ENCODE measurements at regions not wholly inside any gene's neighbourhood (a gene's known extent, or its start where the extent isn't known, plus 50 kb on each side); places are given as distances from the start of the nearest gene placed in this dataset.

DNA sequence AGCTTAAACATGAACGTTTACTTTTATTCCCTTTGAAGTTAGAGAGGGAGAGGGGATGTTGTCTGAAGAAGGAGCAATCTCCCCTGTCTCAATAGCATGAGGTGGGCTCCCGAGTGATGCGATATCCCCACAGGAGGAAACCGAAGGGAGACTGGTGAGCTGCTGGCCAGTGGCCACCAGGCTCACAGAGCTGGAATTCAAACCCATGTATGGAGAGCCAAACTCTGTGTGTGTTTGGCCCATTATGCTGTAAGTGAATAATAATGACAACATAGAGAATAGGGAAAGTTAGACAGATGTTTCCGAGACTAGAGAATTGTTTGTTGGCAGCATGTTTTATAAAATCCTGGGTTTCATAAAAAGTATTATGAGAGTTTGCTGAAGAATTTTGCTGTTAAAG, 66.1 kb upstream of the CLNK start:
- Histone ChIP-seq H3K36me3 (ENCODE audit: control insufficient read depth in 2 of 4, insufficient read depth in 4 of 4, low read length in 3 of 4) (no peaks in the 10 kb centered on the region), H2BK20ac (ENCODE audit: low read length) (no peak overlapping the region), H3K23ac (ENCODE audit: insufficient read length) (no peak overlapping the region), H4K91ac (replicated peaks; ENCODE audit: insufficient read length, low read length) (no peak overlapping the region), H4K8ac (ENCODE audit: extremely low read depth, insufficient read depth, low read length) (no peak overlapping the region), H3K4me2 (ENCODE audit: insufficient read depth in 1 of 2, low read depth in 2 of 2, low read length in 2 of 2) (no peak overlapping the region), H2AK5ac (ENCODE audit: low read depth, low read length) (no peak overlapping the region), H4K5ac (ENCODE audit: insufficient read length, low read depth, low read length) (no peak overlapping the region), H3K79me2 (ENCODE audit: control insufficient read depth in 1 of 2, insufficient read depth in 2 of 2, low read length in 2 of 2) (no peaks in the 10 kb centered on the region), H3K9ac (replicated peaks in 1 of 4; ENCODE audit: extremely low read depth in 1 of 4, low read depth in 3 of 4, low read length in 3 of 4) (no peak overlapping the region), H3K4ac (replicated peaks; ENCODE audit: insufficient read length, low read depth, low read length) (no peak overlapping the region), H3K18ac (ENCODE audit: extremely low read depth, low read length) (no peak overlapping the region), H2BK5ac (ENCODE audit: low read depth, low read length) (no peak overlapping the region), H3K27ac (ENCODE audit: low read depth, low read length) (no peak overlapping the region), H2BK15ac (ENCODE audit: low read length) (no peak overlapping the region), H3K14ac (ENCODE audit: insufficient read length) (no peak overlapping the region), H2BK12ac (ENCODE audit: low read depth, low read length) (no peak overlapping the region), H3K79me1 (ENCODE audit: low read depth, low read length) (no peaks in the 10 kb centered on the region), H3K23me2 (ENCODE audit: low read depth, low read length) (no peaks in the 10 kb centered on the region), H3K56ac (replicated peaks; ENCODE audit: insufficient read length, low read depth, low read length) (no peak overlapping the region), H3K4me3 (ENCODE audit: extremely low read depth in 1 of 4, insufficient read depth in 2 of 4, low read depth in 3 of 4, low read length in 4 of 4) (no peak overlapping the region), H4K20me1 (replicated peaks in 1 of 2; ENCODE audit: control insufficient read depth in 1 of 2, insufficient read depth in 2 of 2, low read length in 2 of 2) (no peaks in the 10 kb centered on the region), H3K9me3 (ENCODE audit: insufficient read depth in 2 of 2, low read depth in 1 of 2, low read length in 1 of 2) (no peaks in the 10 kb centered on the region), H2AFZ (ENCODE audit: low read length) (no peak overlapping the region), H3K27me3 (replicated peaks in 1 of 4; ENCODE audit: control insufficient read depth in 3 of 4, extremely low read depth in 1 of 4, insufficient read depth in 3 of 4, low read length in 3 of 4) (no peaks in the 10 kb centered on the region), H2BK120ac (replicated peaks; ENCODE audit: low read depth, low read length) (no peak overlapping the region), H3K4me1 (replicated peaks in 1 of 4; ENCODE audit: control insufficient read depth in 3 of 4, insufficient read depth in 4 of 4, low read length in 3 of 4) (no peaks in the 10 kb centered on the region)
- ChIA-PET CTCF (ENCODE audit: partially characterized antibody) (interaction anchor here (0.6 to 1.3 kb wide), 2 partner anchors 11 kb away, joined by 3 to 4 read pairs; no protein-coding TSS in a partner anchor), POLR2A (ENCODE audit: partially characterized antibody) (no interaction called here)
- DNase-seq (ENCODE audit: low read depth in 1 of 2, low spot score in 2 of 2): no peak
- 88% methylated on average over 5 of the region's 5 CpGs; no CpG with 5 or more reads in 1 of the 2 experiments for WGBS, 2 experiments (ENCODE audit: extremely low coverage in 1 of 2, insufficient coverage in 1 of 2, insufficient read length in 1 of 2, insufficient replicate concordance in 2 of 2, low coverage in 1 of 2, low lambda C conversion rate in 2 of 2, missing lambda C conversion rate in 1 of 2)
- FAIRE-seq: no peak
- TF ChIP-seq, protein P1, sequence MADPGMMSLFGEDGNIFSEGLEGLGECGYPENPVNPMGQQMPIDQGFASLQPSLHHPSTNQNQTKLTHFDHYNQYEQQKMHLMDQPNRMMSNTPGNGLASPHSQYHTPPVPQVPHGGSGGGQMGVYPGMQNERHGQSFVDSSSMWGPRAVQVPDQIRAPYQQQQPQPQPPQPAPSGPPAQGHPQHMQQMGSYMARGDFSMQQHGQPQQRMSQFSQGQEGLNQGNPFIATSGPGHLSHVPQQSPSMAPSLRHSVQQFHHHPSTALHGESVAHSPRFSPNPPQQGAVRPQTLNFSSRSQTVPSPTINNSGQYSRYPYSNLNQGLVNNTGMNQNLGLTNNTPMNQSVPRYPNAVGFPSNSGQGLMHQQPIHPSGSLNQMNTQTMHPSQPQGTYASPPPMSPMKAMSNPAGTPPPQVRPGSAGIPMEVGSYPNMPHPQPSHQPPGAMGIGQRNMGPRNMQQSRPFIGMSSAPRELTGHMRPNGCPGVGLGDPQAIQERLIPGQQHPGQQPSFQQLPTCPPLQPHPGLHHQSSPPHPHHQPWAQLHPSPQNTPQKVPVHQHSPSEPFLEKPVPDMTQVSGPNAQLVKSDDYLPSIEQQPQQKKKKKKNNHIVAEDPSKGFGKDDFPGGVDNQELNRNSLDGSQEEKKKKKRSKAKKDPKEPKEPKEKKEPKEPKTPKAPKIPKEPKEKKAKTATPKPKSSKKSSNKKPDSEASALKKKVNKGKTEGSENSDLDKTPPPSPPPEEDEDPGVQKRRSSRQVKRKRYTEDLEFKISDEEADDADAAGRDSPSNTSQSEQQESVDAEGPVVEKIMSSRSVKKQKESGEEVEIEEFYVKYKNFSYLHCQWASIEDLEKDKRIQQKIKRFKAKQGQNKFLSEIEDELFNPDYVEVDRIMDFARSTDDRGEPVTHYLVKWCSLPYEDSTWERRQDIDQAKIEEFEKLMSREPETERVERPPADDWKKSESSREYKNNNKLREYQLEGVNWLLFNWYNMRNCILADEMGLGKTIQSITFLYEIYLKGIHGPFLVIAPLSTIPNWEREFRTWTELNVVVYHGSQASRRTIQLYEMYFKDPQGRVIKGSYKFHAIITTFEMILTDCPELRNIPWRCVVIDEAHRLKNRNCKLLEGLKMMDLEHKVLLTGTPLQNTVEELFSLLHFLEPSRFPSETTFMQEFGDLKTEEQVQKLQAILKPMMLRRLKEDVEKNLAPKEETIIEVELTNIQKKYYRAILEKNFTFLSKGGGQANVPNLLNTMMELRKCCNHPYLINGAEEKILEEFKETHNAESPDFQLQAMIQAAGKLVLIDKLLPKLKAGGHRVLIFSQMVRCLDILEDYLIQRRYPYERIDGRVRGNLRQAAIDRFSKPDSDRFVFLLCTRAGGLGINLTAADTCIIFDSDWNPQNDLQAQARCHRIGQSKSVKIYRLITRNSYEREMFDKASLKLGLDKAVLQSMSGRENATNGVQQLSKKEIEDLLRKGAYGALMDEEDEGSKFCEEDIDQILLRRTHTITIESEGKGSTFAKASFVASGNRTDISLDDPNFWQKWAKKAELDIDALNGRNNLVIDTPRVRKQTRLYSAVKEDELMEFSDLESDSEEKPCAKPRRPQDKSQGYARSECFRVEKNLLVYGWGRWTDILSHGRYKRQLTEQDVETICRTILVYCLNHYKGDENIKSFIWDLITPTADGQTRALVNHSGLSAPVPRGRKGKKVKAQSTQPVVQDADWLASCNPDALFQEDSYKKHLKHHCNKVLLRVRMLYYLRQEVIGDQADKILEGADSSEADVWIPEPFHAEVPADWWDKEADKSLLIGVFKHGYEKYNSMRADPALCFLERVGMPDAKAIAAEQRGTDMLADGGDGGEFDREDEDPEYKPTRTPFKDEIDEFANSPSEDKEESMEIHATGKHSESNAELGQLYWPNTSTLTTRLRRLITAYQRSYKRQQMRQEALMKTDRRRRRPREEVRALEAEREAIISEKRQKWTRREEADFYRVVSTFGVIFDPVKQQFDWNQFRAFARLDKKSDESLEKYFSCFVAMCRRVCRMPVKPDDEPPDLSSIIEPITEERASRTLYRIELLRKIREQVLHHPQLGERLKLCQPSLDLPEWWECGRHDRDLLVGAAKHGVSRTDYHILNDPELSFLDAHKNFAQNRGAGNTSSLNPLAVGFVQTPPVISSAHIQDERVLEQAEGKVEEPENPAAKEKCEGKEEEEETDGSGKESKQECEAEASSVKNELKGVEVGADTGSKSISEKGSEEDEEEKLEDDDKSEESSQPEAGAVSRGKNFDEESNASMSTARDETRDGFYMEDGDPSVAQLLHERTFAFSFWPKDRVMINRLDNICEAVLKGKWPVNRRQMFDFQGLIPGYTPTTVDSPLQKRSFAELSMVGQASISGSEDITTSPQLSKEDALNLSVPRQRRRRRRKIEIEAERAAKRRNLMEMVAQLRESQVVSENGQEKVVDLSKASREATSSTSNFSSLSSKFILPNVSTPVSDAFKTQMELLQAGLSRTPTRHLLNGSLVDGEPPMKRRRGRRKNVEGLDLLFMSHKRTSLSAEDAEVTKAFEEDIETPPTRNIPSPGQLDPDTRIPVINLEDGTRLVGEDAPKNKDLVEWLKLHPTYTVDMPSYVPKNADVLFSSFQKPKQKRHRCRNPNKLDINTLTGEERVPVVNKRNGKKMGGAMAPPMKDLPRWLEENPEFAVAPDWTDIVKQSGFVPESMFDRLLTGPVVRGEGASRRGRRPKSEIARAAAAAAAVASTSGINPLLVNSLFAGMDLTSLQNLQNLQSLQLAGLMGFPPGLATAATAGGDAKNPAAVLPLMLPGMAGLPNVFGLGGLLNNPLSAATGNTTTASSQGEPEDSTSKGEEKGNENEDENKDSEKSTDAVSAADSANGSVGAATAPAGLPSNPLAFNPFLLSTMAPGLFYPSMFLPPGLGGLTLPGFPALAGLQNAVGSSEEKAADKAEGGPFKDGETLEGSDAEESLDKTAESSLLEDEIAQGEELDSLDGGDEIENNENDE (IDR thresholded peaks at IDR 0.05; ENCODE audit: insufficient replicate concordance, low read length): no peak

Data from H1 (cell line).